SK-N-SH (cell line): ENCODE measurements at regions not wholly inside any gene's neighbourhood (a gene's known extent, or its start where the extent isn't known, plus 50 kb on each side); places are given as distances from the start of the nearest gene placed in this dataset.

Experiments used
- EZH2phosphoT487 ChIP-seq: fragments of 200-600 bp; sonication (generic); IDR thresholded peaks from 2 replicates; pipeline ENCODE4 v1.6.1; 2017; ENCODE audit warnings: low read depth, mixed run types, mild to moderate bottlenecking, antibody characterized with exemption, moderate library complexity, borderline replicate concordance
- POLR2AphosphoS5 ChIP-seq: IDR thresholded peaks from 2 replicates; pipeline ENCODE4 v1.6.1; 2012; ENCODE audit warnings: low read depth, low read length

GRCh38 chr6:165986311-165986913 is 181.2 kb downstream of the TBXT start:
- TF ChIP-seq POLR2AphosphoS5 (no peak), EZH2phosphoT487 (no peak)
